ENCODE measurements at regions not wholly inside any gene's neighbourhood (a gene's known extent, or its start where the extent isn't known, plus 50 kb on each side); places are given as distances from the start of the nearest gene placed in this dataset.

DNA sequence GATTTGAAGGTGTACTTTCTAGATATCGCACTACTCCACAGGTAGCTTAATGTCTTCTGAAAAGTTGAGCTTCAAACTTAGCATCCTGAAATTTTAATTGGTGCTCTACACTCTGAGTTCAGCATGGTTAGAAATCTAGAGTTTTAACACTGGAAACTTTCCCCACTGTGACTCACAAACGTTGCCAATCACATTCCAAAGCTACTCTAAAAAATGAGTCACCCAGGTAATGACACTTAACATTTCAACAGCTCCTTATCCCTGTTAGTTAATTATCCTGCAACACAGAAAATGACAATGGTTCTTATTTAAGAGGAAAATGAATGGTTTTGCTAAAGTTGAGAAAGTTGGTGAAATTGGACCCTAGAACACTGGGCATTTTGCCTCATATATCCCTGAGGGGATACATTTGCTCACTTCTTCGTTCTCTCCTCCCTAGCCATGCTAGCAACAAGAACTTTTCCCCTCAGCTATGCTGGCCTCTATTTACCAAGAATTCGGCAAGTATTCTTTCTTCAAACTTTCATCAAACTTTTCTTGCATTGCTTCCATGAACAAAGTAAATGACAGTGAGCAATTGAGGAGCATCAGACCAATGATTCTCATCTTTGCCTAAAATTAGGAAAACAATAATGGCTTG lies 1024.1 kb upstream of the KLHL29 start:
- TF ChIP-seq TEAD4 (CRISPR knock-in tag; IDR thresholded peaks at IDR 0.05) (no peak), CREB1 (CRISPR knock-in tag; IDR thresholded peaks at IDR 0.05) (no peak), NR3C1 (CRISPR knock-in tag; conservative IDR thresholded peaks at IDR 0.05; ENCODE audit: low read depth) (no peak), NR2C2 (CRISPR knock-in tag; IDR thresholded peaks at IDR 0.05) (no peak)
- TF ChIP-seq, protein P1, sequence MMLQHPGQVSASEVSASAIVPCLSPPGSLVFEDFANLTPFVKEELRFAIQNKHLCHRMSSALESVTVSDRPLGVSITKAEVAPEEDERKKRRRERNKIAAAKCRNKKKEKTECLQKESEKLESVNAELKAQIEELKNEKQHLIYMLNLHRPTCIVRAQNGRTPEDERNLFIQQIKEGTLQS (CRISPR knock-in tag; conservative IDR thresholded peaks at IDR 0.05): no peak
- TF ChIP-seq, protein P2, sequence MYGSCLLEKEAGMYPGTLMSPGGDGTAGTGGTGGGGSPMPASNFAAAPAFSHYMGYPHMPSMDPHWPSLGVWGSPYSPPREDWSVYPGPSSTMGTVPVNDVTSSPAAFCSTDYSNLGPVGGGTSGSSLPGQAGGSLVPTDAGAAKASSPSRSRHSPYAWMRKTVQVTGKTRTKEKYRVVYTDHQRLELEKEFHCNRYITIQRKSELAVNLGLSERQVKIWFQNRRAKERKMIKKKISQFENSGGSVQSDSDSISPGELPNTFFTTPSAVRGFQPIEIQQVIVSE (CRISPR knock-in tag; IDR thresholded peaks at IDR 0.05; ENCODE audit: borderline replicate concordance): no peak
- TF ChIP-seq, protein P3, sequence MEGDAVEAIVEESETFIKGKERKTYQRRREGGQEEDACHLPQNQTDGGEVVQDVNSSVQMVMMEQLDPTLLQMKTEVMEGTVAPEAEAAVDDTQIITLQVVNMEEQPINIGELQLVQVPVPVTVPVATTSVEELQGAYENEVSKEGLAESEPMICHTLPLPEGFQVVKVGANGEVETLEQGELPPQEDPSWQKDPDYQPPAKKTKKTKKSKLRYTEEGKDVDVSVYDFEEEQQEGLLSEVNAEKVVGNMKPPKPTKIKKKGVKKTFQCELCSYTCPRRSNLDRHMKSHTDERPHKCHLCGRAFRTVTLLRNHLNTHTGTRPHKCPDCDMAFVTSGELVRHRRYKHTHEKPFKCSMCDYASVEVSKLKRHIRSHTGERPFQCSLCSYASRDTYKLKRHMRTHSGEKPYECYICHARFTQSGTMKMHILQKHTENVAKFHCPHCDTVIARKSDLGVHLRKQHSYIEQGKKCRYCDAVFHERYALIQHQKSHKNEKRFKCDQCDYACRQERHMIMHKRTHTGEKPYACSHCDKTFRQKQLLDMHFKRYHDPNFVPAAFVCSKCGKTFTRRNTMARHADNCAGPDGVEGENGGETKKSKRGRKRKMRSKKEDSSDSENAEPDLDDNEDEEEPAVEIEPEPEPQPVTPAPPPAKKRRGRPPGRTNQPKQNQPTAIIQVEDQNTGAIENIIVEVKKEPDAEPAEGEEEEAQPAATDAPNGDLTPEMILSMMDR (IDR thresholded peaks at IDR 0.05): no peak
- TF ChIP-seq, protein P4, sequence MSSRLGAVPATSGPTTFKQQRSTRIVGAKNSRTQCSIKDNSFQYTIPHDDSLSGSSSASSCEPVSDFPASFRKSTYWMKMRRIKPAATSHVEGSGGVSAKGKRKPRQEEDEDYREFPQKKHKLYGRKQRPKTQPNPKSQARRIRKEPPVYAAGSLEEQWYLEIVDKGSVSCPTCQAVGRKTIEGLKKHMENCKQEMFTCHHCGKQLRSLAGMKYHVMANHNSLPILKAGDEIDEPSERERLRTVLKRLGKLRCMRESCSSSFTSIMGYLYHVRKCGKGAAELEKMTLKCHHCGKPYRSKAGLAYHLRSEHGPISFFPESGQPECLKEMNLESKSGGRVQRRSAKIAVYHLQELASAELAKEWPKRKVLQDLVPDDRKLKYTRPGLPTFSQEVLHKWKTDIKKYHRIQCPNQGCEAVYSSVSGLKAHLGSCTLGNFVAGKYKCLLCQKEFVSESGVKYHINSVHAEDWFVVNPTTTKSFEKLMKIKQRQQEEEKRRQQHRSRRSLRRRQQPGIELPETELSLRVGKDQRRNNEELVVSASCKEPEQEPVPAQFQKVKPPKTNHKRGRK (CRISPR knock-in tag; IDR thresholded peaks at IDR 0.05; ENCODE audit: borderline replicate concordance): no peak
- TF ChIP-seq, protein P5, sequence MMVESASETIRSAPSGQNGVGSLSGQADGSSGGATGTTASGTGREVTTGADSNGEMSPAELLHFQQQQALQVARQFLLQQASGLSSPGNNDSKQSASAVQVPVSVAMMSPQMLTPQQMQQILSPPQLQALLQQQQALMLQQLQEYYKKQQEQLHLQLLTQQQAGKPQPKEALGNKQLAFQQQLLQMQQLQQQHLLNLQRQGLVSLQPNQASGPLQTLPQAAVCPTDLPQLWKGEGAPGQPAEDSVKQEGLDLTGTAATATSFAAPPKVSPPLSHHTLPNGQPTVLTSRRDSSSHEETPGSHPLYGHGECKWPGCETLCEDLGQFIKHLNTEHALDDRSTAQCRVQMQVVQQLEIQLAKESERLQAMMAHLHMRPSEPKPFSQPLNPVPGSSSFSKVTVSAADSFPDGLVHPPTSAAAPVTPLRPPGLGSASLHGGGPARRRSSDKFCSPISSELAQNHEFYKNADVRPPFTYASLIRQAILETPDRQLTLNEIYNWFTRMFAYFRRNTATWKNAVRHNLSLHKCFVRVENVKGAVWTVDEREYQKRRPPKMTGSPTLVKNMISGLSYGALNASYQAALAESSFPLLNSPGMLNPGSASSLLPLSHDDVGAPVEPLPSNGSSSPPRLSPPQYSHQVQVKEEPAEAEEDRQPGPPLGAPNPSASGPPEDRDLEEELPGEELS (CRISPR knock-in tag; IDR thresholded peaks at IDR 0.05): no peak

Measured in WTC11 (cell line).